MM.1S (cell line): ENCODE measurements at regions not wholly inside any gene's neighbourhood (a gene's known extent, or its start where the extent isn't known, plus 50 kb on each side); places are given as distances from the start of the nearest gene placed in this dataset.

Experiments
- DNase-seq: peaks from one replicate; pipeline ENCODE4 v3.0.0-alpha.2; 2015
- H2AFZ ChIP-seq: fragments of 300-600 bp; sonication (generic); 2 replicates; pipeline ENCODE4 v1.6.0; 2016; ENCODE audit warnings: antibody characterized with exemption, low read length
- H3F3A ChIP-seq: fragments of 300-600 bp; sonication (generic); 2 replicates; pipeline ENCODE4 v1.6.1; 2016; ENCODE audit warnings: mild to moderate bottlenecking, antibody characterized with exemption, low read length, moderate library complexity, mixed read lengths; ENCODE audit not compliant: insufficient read depth
- H3K27ac ChIP-seq: fragments of 300-600 bp; sonication (generic); 2 replicates; pipeline ENCODE4 v1.5.1; 2016; ENCODE audit warnings: mild to moderate bottlenecking, low read length
- H3K27me3 ChIP-seq: fragments of 300-600 bp; sonication (generic); replicated peaks from 2 replicates; pipeline ENCODE4 v1.6.0; 2016; ENCODE audit warnings: low read length; ENCODE audit not compliant: insufficient read depth
- H3K36me3 ChIP-seq: fragments of 300-600 bp; sonication (generic); replicated peaks from 2 replicates; pipeline ENCODE4 v1.6.1; 2016; ENCODE audit warnings: mild to moderate bottlenecking, low read length, mixed read lengths; ENCODE audit not compliant: insufficient read depth
- H3K4me1 ChIP-seq: fragments of 300-600 bp; sonication (generic); 2 replicates; pipeline ENCODE4 v1.6.1; 2016; ENCODE audit warnings: low read length, mixed read lengths
- H3K4me2 ChIP-seq: fragments of 300-600 bp; sonication (generic); 2 replicates; pipeline ENCODE4 v1.6.0; 2016; ENCODE audit warnings: low read depth, low read length
- H3K4me3 ChIP-seq: fragments of 300-600 bp; sonication (generic); 2 replicates; pipeline ENCODE4 v1.5.1; 2016; ENCODE audit warnings: low read length, mixed read lengths
- H3K79me2 ChIP-seq: fragments of 300-600 bp; sonication (generic); 2 replicates; pipeline ENCODE4 v1.6.1; 2016; ENCODE audit warnings: mixed run types, low read length, mixed read lengths
- H3K9ac ChIP-seq: fragments of 300-600 bp; sonication (generic); 2 replicates; pipeline ENCODE4 v1.6.1; 2016; ENCODE audit warnings: low read length, mixed read lengths
- H3K9me2 ChIP-seq: fragments of 300-600 bp; sonication (generic); replicated peaks from 2 replicates; pipeline ENCODE4 v1.6.1; 2016; ENCODE audit warnings: mild to moderate bottlenecking, low read length, mixed read lengths; ENCODE audit not compliant: insufficient read depth
- H3K9me3 ChIP-seq: fragments of 300-600 bp; sonication (generic); replicated peaks from 2 replicates; pipeline ENCODE4 v1.6.1; 2016; ENCODE audit warnings: mild to moderate bottlenecking, low read length, mixed read lengths; ENCODE audit not compliant: insufficient read depth
- H4K20me1 ChIP-seq: fragments of 300-600 bp; sonication (generic); 2 replicates; pipeline ENCODE4 v1.6.1; 2016; ENCODE audit warnings: mild to moderate bottlenecking, low read length, moderate library complexity, mixed read lengths; ENCODE audit not compliant: insufficient read depth
- EZH2 ChIP-seq: fragments of 300-600 bp; sonication (generic); optimal IDR thresholded peaks from 2 replicates; pipeline ENCODE3; 2017; ENCODE audit warnings: low read depth, mild to moderate bottlenecking, antibody characterized with exemption, low read length, mixed read lengths
- EZH2phosphoT487 ChIP-seq: fragments of 300-600 bp; sonication (generic); IDR thresholded peaks from 2 replicates; pipeline ENCODE4 v1.6.1; 2018; ENCODE audit warnings: antibody characterized with exemption, low read length
- TF ChIP-seq, protein P1 (sequence below): fragments of 300-600 bp; sonication (generic); IDR thresholded peaks from 2 replicates; pipeline ENCODE4 v1.5.1; 2016; ENCODE audit warnings: antibody characterized with exemption, low read length, mixed read lengths

DNA sequence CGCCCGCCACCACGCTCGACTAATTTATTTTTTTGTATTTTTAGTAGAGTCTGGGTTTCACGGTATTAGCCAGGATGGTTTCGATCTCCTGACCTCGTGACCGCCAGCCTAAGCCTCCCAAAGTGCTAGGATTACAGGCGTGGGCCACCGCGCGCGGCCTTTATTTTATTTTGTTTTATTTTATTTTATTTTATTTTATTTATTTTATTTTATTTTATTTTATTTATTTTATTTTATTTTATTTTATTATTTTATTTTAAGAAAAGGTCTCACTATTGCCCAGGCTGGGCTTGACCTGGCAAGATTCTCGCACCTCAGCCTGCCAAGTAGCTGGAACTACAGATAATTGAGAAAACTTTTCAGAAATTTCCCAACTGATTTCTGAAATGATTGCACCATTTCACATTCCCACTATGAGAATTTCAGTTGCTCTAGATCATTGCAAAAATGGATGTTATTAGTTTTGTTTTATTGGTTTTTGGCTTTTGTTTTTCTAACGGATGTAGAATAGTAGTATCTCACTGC, 358.3 kb downstream of the SLC6A15 start:
- no peak overlapping the region for H3K9ac ChIP-seq
- TF ChIP-seq, protein P1, sequence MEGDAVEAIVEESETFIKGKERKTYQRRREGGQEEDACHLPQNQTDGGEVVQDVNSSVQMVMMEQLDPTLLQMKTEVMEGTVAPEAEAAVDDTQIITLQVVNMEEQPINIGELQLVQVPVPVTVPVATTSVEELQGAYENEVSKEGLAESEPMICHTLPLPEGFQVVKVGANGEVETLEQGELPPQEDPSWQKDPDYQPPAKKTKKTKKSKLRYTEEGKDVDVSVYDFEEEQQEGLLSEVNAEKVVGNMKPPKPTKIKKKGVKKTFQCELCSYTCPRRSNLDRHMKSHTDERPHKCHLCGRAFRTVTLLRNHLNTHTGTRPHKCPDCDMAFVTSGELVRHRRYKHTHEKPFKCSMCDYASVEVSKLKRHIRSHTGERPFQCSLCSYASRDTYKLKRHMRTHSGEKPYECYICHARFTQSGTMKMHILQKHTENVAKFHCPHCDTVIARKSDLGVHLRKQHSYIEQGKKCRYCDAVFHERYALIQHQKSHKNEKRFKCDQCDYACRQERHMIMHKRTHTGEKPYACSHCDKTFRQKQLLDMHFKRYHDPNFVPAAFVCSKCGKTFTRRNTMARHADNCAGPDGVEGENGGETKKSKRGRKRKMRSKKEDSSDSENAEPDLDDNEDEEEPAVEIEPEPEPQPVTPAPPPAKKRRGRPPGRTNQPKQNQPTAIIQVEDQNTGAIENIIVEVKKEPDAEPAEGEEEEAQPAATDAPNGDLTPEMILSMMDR, result no peak
- no peak for TF ChIP-seq EZH2phosphoT487
- TF ChIP-seq EZH2, result no peak
- no peaks in the 10 kb centered on the region for H3K4me1 ChIP-seq
- H3K36me3 ChIP-seq, result no peaks in the 10 kb centered on the region
- H3K4me3 ChIP-seq, result no peak overlapping the region
- no peak overlapping the region for H3K4me2 ChIP-seq
- H3K9me2 ChIP-seq, result no peaks in the 10 kb centered on the region
- no peak overlapping the region for H2AFZ ChIP-seq
- H3K27me3 ChIP-seq, result no peaks in the 10 kb centered on the region
- H3K79me2 ChIP-seq, result no peaks in the 10 kb centered on the region
- no peaks in the 10 kb centered on the region for H3K9me3 ChIP-seq
- DNase-seq, result no peak
- H3K27ac ChIP-seq, result no peak overlapping the region
- H3F3A ChIP-seq, result no peaks in the 10 kb centered on the region
- no peaks in the 10 kb centered on the region for H4K20me1 ChIP-seq

DNA sequence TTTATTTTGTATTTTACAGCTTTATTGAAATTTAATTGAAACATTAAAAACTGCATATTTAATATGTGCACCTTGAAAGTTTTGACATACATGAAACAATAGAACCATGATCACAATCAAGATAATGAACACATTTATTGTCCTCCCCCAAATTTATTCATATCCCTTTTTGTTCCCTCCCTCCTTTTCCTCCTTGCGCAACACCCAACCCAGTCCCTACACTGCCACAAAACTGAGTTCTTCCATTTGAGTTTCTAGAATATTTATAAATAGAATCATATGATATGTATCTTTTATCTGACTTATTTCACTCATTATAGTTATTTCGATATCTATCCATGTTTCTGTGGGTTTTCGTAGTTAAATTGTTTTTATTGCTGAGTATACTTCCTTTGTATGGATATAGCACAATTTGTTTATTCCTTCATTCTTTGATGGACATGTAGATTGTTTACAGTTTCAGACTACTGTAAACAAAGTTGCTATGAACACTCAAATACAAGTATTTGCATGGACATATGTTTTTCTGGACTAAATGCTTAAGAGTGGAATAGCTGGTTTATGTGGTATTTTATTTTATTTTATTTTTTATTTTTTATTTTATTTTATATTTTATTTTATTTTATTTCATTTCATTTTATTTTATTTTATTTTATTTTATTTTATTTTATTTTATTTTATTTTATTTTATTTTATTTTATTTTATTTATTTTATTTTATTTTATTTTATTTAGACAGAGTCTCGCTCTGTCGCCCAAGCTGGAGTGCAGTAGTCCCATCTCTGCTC, 359.1 kb downstream of the SLC6A15 start:
- no peaks in the 10 kb centered on the region for H4K20me1 ChIP-seq
- no peak for DNase-seq
- no peak overlapping the region for H2AFZ ChIP-seq
- TF ChIP-seq, protein P1, result no peak
- TF ChIP-seq EZH2phosphoT487, result no peak
- TF ChIP-seq EZH2, result no peak
- H3K4me1 ChIP-seq, result no peaks in the 10 kb centered on the region
- H3K27ac ChIP-seq, result no peak overlapping the region
- no peaks in the 10 kb centered on the region for H3K27me3 ChIP-seq
- H3K9me3 ChIP-seq, result no peaks in the 10 kb centered on the region
- H3K4me3 ChIP-seq, result no peak overlapping the region
- H3K79me2 ChIP-seq, result no peaks in the 10 kb centered on the region
- no peaks in the 10 kb centered on the region for H3K9me2 ChIP-seq
- no peaks in the 10 kb centered on the region for H3K36me3 ChIP-seq
- H3K4me2 ChIP-seq, result no peak overlapping the region
- H3F3A ChIP-seq, result no peaks in the 10 kb centered on the region
- H3K9ac ChIP-seq, result no peak overlapping the region

DNA sequence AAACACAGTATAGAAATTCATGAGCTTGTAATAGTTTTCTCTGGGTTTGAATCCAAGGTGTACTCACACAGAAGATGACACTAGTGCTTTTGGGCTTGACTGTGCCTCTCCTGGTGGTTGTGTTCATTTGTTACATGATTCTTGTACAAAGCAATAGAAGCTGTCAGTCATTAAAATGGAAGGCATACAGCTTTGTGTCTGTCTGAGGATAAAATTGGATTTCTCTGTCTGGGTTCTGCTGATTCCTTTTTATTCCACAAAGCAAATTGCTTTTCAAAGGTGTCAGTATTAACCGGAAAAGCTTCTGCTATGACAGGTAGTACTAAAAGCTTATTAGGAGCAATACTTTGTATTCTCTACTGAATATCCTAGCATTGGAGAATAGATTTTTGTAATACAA, 361.2 kb downstream of the SLC6A15 start:
- Histone ChIP-seq H3K9me3 (no peaks in the 10 kb centered on the region), H3F3A (no peaks in the 10 kb centered on the region), H3K9me2 (no peaks in the 10 kb centered on the region), H3K9ac (no peak overlapping the region), H2AFZ (no peak overlapping the region), H3K27me3 (no peaks in the 10 kb centered on the region), H3K4me3 (no peak overlapping the region), H3K4me1 (no peaks in the 10 kb centered on the region), H4K20me1 (no peaks in the 10 kb centered on the region), H3K27ac (no peak overlapping the region), H3K79me2 (no peaks in the 10 kb centered on the region), H3K4me2 (no peak overlapping the region), H3K36me3 (no peaks in the 10 kb centered on the region)
- no peak for DNase-seq
- no peak for TF ChIP-seq EZH2phosphoT487

DNA sequence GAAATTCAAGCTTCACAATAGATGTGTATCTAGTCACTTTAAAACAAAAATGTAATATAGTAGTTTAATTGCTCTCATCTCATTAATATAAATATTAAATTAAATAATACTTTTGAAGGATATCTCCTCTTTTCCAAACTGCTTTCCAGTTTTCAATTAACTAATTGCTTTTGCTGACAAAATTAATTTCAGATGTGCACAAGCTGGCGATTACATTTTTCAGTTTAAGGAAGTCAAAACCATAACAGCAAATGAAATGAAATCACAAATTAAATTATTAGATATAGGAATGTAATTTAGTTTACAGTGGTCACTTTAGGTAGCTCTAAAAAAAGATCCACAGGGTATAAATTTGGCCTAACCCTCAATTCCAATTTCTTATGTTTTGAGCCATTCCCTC, 362.1 kb downstream of the SLC6A15 start:
- H3K9me2 ChIP-seq, result no peaks in the 10 kb centered on the region
- no peak for TF ChIP-seq EZH2
- H3K27me3 ChIP-seq, result no peaks in the 10 kb centered on the region
- H3K36me3 ChIP-seq, result no peaks in the 10 kb centered on the region
- H2AFZ ChIP-seq, result no peak overlapping the region
- no peak overlapping the region for H3K4me2 ChIP-seq
- no peaks in the 10 kb centered on the region for H3F3A ChIP-seq
- H4K20me1 ChIP-seq, result no peaks in the 10 kb centered on the region
- no peak overlapping the region for H3K9ac ChIP-seq
- no peak for DNase-seq
- H3K79me2 ChIP-seq, result no peaks in the 10 kb centered on the region
- no peak overlapping the region for H3K4me3 ChIP-seq
- H3K9me3 ChIP-seq, result no peaks in the 10 kb centered on the region
- H3K4me1 ChIP-seq, result no peaks in the 10 kb centered on the region
- H3K27ac ChIP-seq, result no peak overlapping the region
